Panc1 (cell line): ENCODE measurements at regions not wholly inside any gene's neighbourhood (a gene's known extent, or its start where the extent isn't known, plus 50 kb on each side); places are given as distances from the start of the nearest gene placed in this dataset.
"Not testable (repeated sequence)": the region's sequence is repeated elsewhere in the genome, so short reads cannot be mapped to it uniquely, and the experiment has no call there.

Experiments
- ATAC-seq: fragments of 200-7000 bp; cut with Tn5 transposase; 2 replicates; pipeline ENCODE4 v1.9.1; 2020; ENCODE audit warnings: mild to moderate bottlenecking, moderate library complexity
- BruUV-seq: library from RNA; stranded (reverse); fragments of 400-500 nt; replicated peaks from 2 replicates; lab custom pipeline; 2021; lab: Mats Ljungman, UMichigan
- CTCF ChIA-PET: fragments of 300-600 bp; sonication (Branson Sonifier 250); formaldehyde crosslinking; loops from one replicate; lab custom pipeline; 2022; ENCODE audit warnings: antibody characterized with exemption; lab: Charles Lee
- POLR2A ChIA-PET: fragments of 300-600 bp; sonication (Branson Sonifier 250); formaldehyde crosslinking; loops from one replicate; lab custom pipeline; 2022; ENCODE audit warnings: antibody characterized with exemption; lab: Charles Lee
- DNase-seq: peaks from one replicate; pipeline ENCODE4 v3.0.0-alpha.2; 2010; ENCODE audit warnings: low read depth, low spot score
- H3K27ac ChIP-seq: 2 replicates; pipeline ENCODE4 v1.5.1; 2011; ENCODE audit warnings: mild to moderate bottlenecking, low read length, inconsistent platforms
- H3K27me3 ChIP-seq: fragments of 200-500 bp; sonication (Bioruptor generic); 2 replicates; pipeline ENCODE4 v1.6.0; 2014; ENCODE audit warnings: low read length, inconsistent platforms; ENCODE audit not compliant: control insufficient read depth, insufficient read depth
- H3K36me3 ChIP-seq: fragments of 200-500 bp; sonication (Bioruptor generic); 2 replicates; pipeline ENCODE4 v1.5.1; 2014; ENCODE audit warnings: inconsistent platforms, mild to moderate bottlenecking, low read length, moderate library complexity; ENCODE audit not compliant: control insufficient read depth, insufficient read depth
- H3K4me1 ChIP-seq: 2 replicates; pipeline ENCODE4 v1.5.1; 2011; ENCODE audit warnings: inconsistent platforms, mild to moderate bottlenecking, low read length, moderate library complexity; ENCODE audit not compliant: control insufficient read depth, insufficient read depth
- H3K4me3 ChIP-seq, 2 experiments: 2 replicates each; pipeline ENCODE4 v1.5.1; 2011 to 2012; ENCODE audit warnings: low read depth in 2 of 2, low read length in 2 of 2, mild to moderate bottlenecking in 2 of 2, inconsistent platforms in 1 of 2, moderate library complexity in 1 of 2
- H3K9me3 ChIP-seq: fragments of 200-500 bp; sonication (Bioruptor generic); 2 replicates; pipeline ENCODE4 v1.5.1; 2014; ENCODE audit warnings: low read depth, mild to moderate bottlenecking, inconsistent platforms, low read length, moderate library complexity; ENCODE audit not compliant: control insufficient read depth, insufficient read depth
- CTCF ChIP-seq: fragments of 450-650 bp; IDR thresholded peaks from 2 replicates; pipeline ENCODE4 v1.5.1; 2017; ENCODE audit warnings: mild to moderate bottlenecking
- POLR2AphosphoS5 ChIP-seq: IDR thresholded peaks from 2 replicates; pipeline ENCODE4 v1.6.1; 2012; ENCODE audit warnings: mild to moderate bottlenecking, low read depth, low read length, moderate library complexity
- REST ChIP-seq, 2 experiments: IDR thresholded peaks; 2 replicates each; pipeline ENCODE4 v1.6.1; 2011 to 2012; ENCODE audit warnings: low read depth in 2 of 2, control low read depth in 1 of 2, low read length in 1 of 2, mild to moderate bottlenecking in 1 of 2, moderate library complexity in 1 of 2; ENCODE audit not compliant: insufficient read depth in 1 of 2
- SIN3A ChIP-seq: IDR thresholded peaks from 2 replicates; pipeline ENCODE4 v1.6.1; 2012; ENCODE audit warnings: low read depth, mild to moderate bottlenecking, low read length, moderate library complexity, borderline replicate concordance; ENCODE audit not compliant: insufficient read depth
- TCF7L2 ChIP-seq: IDR thresholded peaks from 2 replicates; pipeline ENCODE4 v1.6.1; 2011; ENCODE audit warnings: mild to moderate bottlenecking, low read depth, low read length, inconsistent platforms
- in situ Hi-C: cut with HindIII; loops from 2 replicates; pipeline ENCODE4 v1.10.0; 2016; ENCODE audit warnings: low sequenced_read_pairs, low pct_unique_long_range_greater_than_20kb
- intact Hi-C: fragments of 100-400 bp; cut with micrococcal nuclease; formaldehyde crosslinking; loops from one replicate; pipeline ENCODE4 v1.10.0; 2022; ENCODE audit not compliant: unreplicated experiment

GRCh38 chr5:67790390-67790789 is 425.2 kb upstream of the PIK3R1 start:
- no peaks in the 10 kb centered on the region for H3K27me3 ChIP-seq
- POLR2A ChIA-PET = no interaction called here
- TF ChIP-seq POLR2AphosphoS5 = no peak
- no peak for TF ChIP-seq TCF7L2
- TF ChIP-seq REST (IDR thresholded peaks at IDR 0.05; ENCODE audit: insufficient read depth in 1 of 2, low read depth in 2 of 2, low read length in 1 of 2) = no peak
- TF ChIP-seq CTCF = no peak
- no peak for TF ChIP-seq SIN3A
- intact Hi-C loops = no loop called here
- no peaks in the 10 kb centered on the region for H3K4me1 ChIP-seq
- H3K36me3 ChIP-seq = no peaks in the 10 kb centered on the region; the same call in 1 of the 2 replicates
- DNase-seq = no peak
- in situ Hi-C loops = no loop called here
- CTCF ChIA-PET = no interaction called here
- no TSS peak for BruUV-seq
- H3K9me3 ChIP-seq = no peaks in the 10 kb centered on the region
- H3K4me3 ChIP-seq = no peak overlapping the region
- ATAC-seq = no peak
- H3K27ac ChIP-seq = no peak overlapping the region

- in situ Hi-C loops, ATAC-seq, H3K9me3 ChIP-seq, H3K4me1 ChIP-seq, BruUV-seq, CTCF ChIA-PET, POLR2A ChIA-PET, H3K27ac ChIP-seq, DNase-seq, intact Hi-C loops, H3K27me3 ChIP-seq, H3K4me3 ChIP-seq, H3K36me3 ChIP-seq: not testable (repeated sequence)
Observed at GRCh38 chr5:67779893-67780623, 435.5 kb upstream of the PIK3R1 start.

GRCh38 chr5:67774786-67775185 is 440.8 kb upstream of the PIK3R1 start:
- BruUV-seq = no TSS peak
- CTCF ChIA-PET = no interaction called here
- no peak overlapping the region for H3K27ac ChIP-seq

More at GRCh38 chr5:67774786-67775185, 440.8 kb upstream of the PIK3R1 start:
- in situ Hi-C loops = no loop called here
- POLR2A ChIA-PET = no interaction called here
- intact Hi-C loops = no loop called here
- Histone ChIP-seq H3K4me3 (no peak overlapping the region), H3K27me3 (no peaks in the 10 kb centered on the region; the same call in 1 of the 2 replicates), H3K4me1 (no peaks in the 10 kb centered on the region), H3K9me3 (no peaks in the 10 kb centered on the region), H3K36me3 (no peaks in the 10 kb centered on the region)
- no peak for ATAC-seq
- TF ChIP-seq TCF7L2 = no peak
- TF ChIP-seq POLR2AphosphoS5 = no peak
- TF ChIP-seq CTCF = no peak
- TF ChIP-seq SIN3A = no peak
- no peak for TF ChIP-seq REST (IDR thresholded peaks at IDR 0.05; ENCODE audit: insufficient read depth in 1 of 2, low read depth in 2 of 2, low read length in 1 of 2)
- DNase-seq = no peak
